Posterior cingulate gyrus (tissue), 11 donors: ENCODE measurements at regions not wholly inside any gene's neighbourhood (a gene's known extent, or its start where the extent isn't known, plus 50 kb on each side); places are given as distances from the start of the nearest gene placed in this dataset.
"Not testable (repeated sequence)": the region's sequence is repeated elsewhere in the genome, so short reads cannot be mapped to it uniquely, and the experiment has no call there.

ENCODE experiments used
- DNase-seq, 10 donors: peaks; one replicate each; pipeline versions ENCODE4 v3.0.0 to v3.0.0-alpha.2; 2020 to 2021; ENCODE audit warnings: mixed read lengths in 3 of 10
- intact Hi-C: fragments of 100-400 bp; cut with DNase I; formaldehyde crosslinking; loops from one replicate; pipeline ENCODE4 v1.15.1; 2023

GRCh38 chr15:67941648-67942310 lies 101.9 kb upstream of the RNU6-1 start:
- DNase-seq, result no peak
- intact Hi-C loops, result no loop called here

- no peak for DNase-seq
- intact Hi-C loops, result no loop called here
Observed at GRCh38 chr15:67943475-67943874, 103.6 kb upstream of the RNU6-1 start.

- intact Hi-C loops, result no loop called here
- peak in 2 of 10 donors; percentile 27 to 73 for DNase-seq
Observed at GRCh38 chr15:67944010-67944641, 104.3 kb upstream of the RNU6-1 start.

GRCh38 chr15:67945131-67945530 lies 105.3 kb upstream of the RNU6-1 start:
- intact Hi-C loops, result no loop called here

GRCh38 chr15:67945951-67946700 lies 106.3 kb upstream of the RNU6-1 start:
- intact Hi-C loops, result no loop called here
- no peak for DNase-seq

More at GRCh38 chr15:67945131-67945530, 105.3 kb upstream of the RNU6-1 start:
- DNase-seq, result no peak

GRCh38 chr15:67946701-67947100 lies 106.9 kb upstream of the RNU6-1 start:
- no peak for DNase-seq
- intact Hi-C loops, result no loop called here

- DNase-seq, result no peak
- intact Hi-C loops, result no loop called here
Observed at GRCh38 chr15:67947254-67948039, 106.7 kb upstream of the PIAS1 start.

- intact Hi-C loops, result no loop called here
Observed at GRCh38 chr15:67948215-67948614, 105.9 kb upstream of the PIAS1 start.

GRCh38 chr15:67951187-67951586 lies 102.9 kb upstream of the PIAS1 start:
- DNase-seq, intact Hi-C loops: not testable (repeated sequence)

More at GRCh38 chr15:67948215-67948614, 105.9 kb upstream of the PIAS1 start:
- no peak for DNase-seq

GRCh38 chr15:67953299-67953698 lies 100.8 kb upstream of the PIAS1 start:
- intact Hi-C loops, result no loop called here
- no peak for DNase-seq

- intact Hi-C loops, result no loop called here
- no peak for DNase-seq
Observed at GRCh38 chr15:67955252-67955651, 98.9 kb upstream of the PIAS1 start.

GRCh38 chr15:67957435-67958132 lies 96.5 kb upstream of the PIAS1 start:
- intact Hi-C loops, result no loop called here
- no peak for DNase-seq

GRCh38 chr15:67967871-67968431 lies 86.2 kb upstream of the PIAS1 start:
- peak; percentile 55 to 98 (median 82) for DNase-seq
- intact Hi-C loops, result loop anchor here (10.0 kb wide), 1 partner anchor 53 kb away; no protein-coding TSS in a partner anchor

- intact Hi-C loops, result loop anchor here (10.0 kb wide), 1 partner anchor 54 kb away; no protein-coding TSS in a partner anchor
- DNase-seq, result no peak
Observed at GRCh38 chr15:67968564-67968963, 85.6 kb upstream of the PIAS1 start.

GRCh38 chr15:67968966-67969365 lies 85.1 kb upstream of the PIAS1 start:
- intact Hi-C loops, result loop anchor here (10.0 kb wide), 1 partner anchor 54 kb away; no protein-coding TSS in a partner anchor
- DNase-seq, result no peak

- no peak for DNase-seq
- intact Hi-C loops, result loop anchor here (10.0 kb wide), 1 partner anchor 55 kb away; no protein-coding TSS in a partner anchor
Observed at GRCh38 chr15:67969892-67970291, 84.2 kb upstream of the PIAS1 start.

GRCh38 chr15:67972377-67972776 lies 81.7 kb upstream of the PIAS1 start:
- no peak for DNase-seq
- intact Hi-C loops, result no loop called here

- DNase-seq, result no peak
- intact Hi-C loops, result no loop called here
Observed at GRCh38 chr15:67973846-67974245, 80.3 kb upstream of the PIAS1 start.

GRCh38 chr15:67976506-67977073 lies 77.5 kb upstream of the PIAS1 start:
- intact Hi-C loops, result no loop called here

More at GRCh38 chr15:67976506-67977073, 77.5 kb upstream of the PIAS1 start:
- no peak for DNase-seq
